Kidney (tissue), 13 donors: ENCODE measurements at regions not wholly inside any gene's neighbourhood (a gene's known extent, or its start where the extent isn't known, plus 50 kb on each side); places are given as distances from the start of the nearest gene placed in this dataset.

Experiments used
- DNase-seq, 5 donors: peaks; one replicate each; pipeline ENCODE4 v3.0.0-alpha.2; 2013 to 2020
- FAIRE-seq: peaks from 2 replicates; lab custom pipeline; 2012; peaks lifted over from hg19 to GRCh38; lab: Jason Lieb, UNC
- H3K27ac ChIP-seq, 2 donors: one replicate each; pipeline ENCODE4 v1.7.0; 2013; ENCODE audit warnings: low read depth in 2 of 2, low read length in 2 of 2, inconsistent platforms in 1 of 2
- H3K27me3 ChIP-seq: one replicate; pipeline ENCODE4 v1.7.1; 2013; ENCODE audit warnings: low read length, inconsistent platforms; ENCODE audit not compliant: control insufficient read depth, insufficient read depth
- H3K36me3 ChIP-seq, 3 donors: one replicate each; pipeline versions ENCODE4 v1.7.0 to v1.7.1; 2013; ENCODE audit warnings: low read length in 3 of 3, control low read depth in 1 of 3, inconsistent platforms in 1 of 3; ENCODE audit not compliant: insufficient read depth in 3 of 3, control insufficient read depth in 2 of 3
- H3K4me1 ChIP-seq, 3 donors: one replicate each; pipeline versions ENCODE4 v1.7.0 to v1.7.1; 2013; ENCODE audit warnings: low read length in 3 of 3, inconsistent platforms in 1 of 3, low read depth in 1 of 3; ENCODE audit not compliant: control insufficient read depth in 2 of 3, insufficient read depth in 2 of 3
- H3K4me3 ChIP-seq, 3 donors: one replicate each; pipeline versions ENCODE4 v1.7.0 to v1.8.1; 2013; ENCODE audit warnings: low read length in 3 of 3, control low read depth in 1 of 3, inconsistent platforms in 1 of 3
- H3K9ac ChIP-seq, 3 donors: one replicate each; pipeline versions ENCODE4 v1.7.0 to v1.7.1; 2013; ENCODE audit warnings: low read length in 3 of 3, control low read depth in 1 of 3, inconsistent platforms in 1 of 3
- H3K9me3 ChIP-seq, 3 donors: one replicate each; pipeline versions ENCODE4 v1.7.0 to v1.7.1; 2013; ENCODE audit warnings: low read length in 3 of 3, control low read depth in 1 of 3, inconsistent platforms in 1 of 3; ENCODE audit not compliant: control insufficient read depth in 2 of 3, insufficient read depth in 1 of 3
- intact Hi-C: fragments of 100-400 bp; cut with DNase I; formaldehyde crosslinking; loops from one replicate; pipeline ENCODE4 v1.11.1; 2022
- TF ChIP-seq, protein P1 (sequence below): IDR thresholded peaks from 3 replicates; pipeline ENCODE4 v1.5.1; 2012; ENCODE audit warnings: mild to moderate bottlenecking, moderate library complexity, borderline replicate concordance; ENCODE audit not compliant: insufficient read depth; ENCODE audit errors: extremely low read depth
- donor health status: control.
- donor health status: control.
- donor health status: control.
- donor health status: control.
- donor health status: control.
- donor health status: DM: yes; HTN: yes; CAD: no.
- donor health status: Normal renal cell carcinoma (clear cell type).

DNA sequence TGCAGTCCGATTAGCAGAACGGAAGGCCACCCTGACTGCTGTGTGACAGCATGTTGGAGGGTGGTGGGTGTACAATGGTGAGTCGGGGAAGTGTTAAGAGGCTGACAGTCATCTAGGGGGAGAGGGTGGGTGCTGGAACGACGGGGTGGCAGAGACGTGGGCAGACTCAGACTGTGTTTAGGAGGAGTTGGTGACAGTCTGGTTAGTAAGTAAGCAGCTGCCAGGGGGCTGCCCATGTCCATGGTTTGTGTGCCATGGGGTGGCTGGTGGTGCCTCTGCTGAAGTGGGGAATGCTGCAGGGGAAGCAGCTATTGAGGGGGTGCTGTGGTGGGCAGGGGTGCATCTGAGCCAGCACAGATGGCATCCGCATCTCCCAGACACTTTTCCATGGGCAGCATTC is 51.3 kb upstream of the BOD1 start:
- peak overlapping the region in 1 of 2 donors; percentile 5 for H3K27ac ChIP-seq

DNA sequence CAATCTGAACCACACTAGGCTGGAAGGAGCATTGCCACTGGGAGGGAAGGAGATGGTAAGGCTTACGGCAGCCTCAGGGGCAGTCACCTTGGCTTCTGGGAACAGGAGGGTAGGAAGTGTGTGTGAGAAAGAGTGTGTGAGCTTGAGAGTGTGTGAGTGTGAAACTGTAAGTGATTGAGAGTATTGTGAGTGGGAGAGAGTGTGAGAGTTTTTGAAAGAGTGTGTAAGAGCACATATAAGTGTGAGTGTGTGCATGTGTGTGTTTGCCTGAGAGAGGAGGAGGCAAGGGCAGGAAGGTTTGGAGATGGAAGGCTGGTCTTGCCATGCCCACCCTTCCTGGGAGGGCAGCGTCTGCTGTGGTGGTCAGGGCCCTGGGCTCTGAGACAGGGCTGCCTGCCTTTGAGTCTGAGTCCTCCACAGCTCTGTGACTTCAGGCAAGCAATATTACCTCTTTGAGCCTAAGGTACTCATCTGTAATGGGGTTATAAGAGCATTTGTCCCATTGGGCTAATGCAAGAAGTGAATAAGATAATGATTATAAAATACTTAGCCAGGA is 51.9 kb upstream of the BOD1 start:
- intact Hi-C loops, result no loop called here
- Histone ChIP-seq H3K9me3 (no peaks in the 10 kb centered on the region), H3K27ac (peak overlapping the region in 1 of 2 donors; percentile 5), H3K27me3 (no peaks in the 10 kb centered on the region), H3K36me3 (no peaks in the 10 kb centered on the region), H3K9ac (no peak overlapping the region), H3K4me1 (peaks cover 2 to 22% (median 15%) of the 10 kb centered on the region in 3 donors), H3K4me3 (no peak overlapping the region)
- peak in 1 of 5 donors; percentile 1 for DNase-seq
- TF ChIP-seq, protein P1, sequence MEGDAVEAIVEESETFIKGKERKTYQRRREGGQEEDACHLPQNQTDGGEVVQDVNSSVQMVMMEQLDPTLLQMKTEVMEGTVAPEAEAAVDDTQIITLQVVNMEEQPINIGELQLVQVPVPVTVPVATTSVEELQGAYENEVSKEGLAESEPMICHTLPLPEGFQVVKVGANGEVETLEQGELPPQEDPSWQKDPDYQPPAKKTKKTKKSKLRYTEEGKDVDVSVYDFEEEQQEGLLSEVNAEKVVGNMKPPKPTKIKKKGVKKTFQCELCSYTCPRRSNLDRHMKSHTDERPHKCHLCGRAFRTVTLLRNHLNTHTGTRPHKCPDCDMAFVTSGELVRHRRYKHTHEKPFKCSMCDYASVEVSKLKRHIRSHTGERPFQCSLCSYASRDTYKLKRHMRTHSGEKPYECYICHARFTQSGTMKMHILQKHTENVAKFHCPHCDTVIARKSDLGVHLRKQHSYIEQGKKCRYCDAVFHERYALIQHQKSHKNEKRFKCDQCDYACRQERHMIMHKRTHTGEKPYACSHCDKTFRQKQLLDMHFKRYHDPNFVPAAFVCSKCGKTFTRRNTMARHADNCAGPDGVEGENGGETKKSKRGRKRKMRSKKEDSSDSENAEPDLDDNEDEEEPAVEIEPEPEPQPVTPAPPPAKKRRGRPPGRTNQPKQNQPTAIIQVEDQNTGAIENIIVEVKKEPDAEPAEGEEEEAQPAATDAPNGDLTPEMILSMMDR, result no peak
- FAIRE-seq, result no peak

More for the DNA sequence above, 51.3 kb upstream of the BOD1 start:
- H3K27me3 ChIP-seq, result no peaks in the 10 kb centered on the region
- H3K4me1 ChIP-seq, result peaks cover 2 to 17% (median 13%) of the 10 kb centered on the region in 3 donors
- H3K9me3 ChIP-seq, result no peaks in the 10 kb centered on the region
- H3K9ac ChIP-seq, result no peak overlapping the region
- intact Hi-C loops, result no loop called here
- no peak for FAIRE-seq
- peak in 1 of 5 donors; percentile 5 for DNase-seq
- H3K36me3 ChIP-seq, result no peaks in the 10 kb centered on the region
- H3K4me3 ChIP-seq, result no peak overlapping the region
- TF ChIP-seq, protein P1, result no peak

DNA sequence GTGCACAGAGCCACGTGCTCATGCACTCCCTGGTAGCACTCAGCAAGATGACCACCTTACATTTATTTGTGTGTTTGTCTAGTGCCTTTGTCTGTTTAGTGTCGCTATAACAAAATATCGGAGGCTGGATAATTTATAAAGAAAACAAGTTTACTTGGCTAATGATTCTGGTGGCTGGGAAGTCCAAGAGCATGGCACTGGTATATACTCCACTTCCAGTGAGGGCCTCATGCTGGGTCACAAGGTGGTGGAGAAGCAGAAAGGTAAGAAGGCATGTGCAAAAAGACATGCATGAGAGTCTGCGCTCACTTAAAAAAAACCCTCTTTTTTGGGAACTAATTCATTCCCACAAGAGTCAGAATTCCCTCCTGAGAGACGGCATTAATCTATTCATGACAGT is 52.5 kb upstream of the BOD1 start:
- Histone ChIP-seq H3K36me3 (no peaks in the 10 kb centered on the region), H3K27ac (no peak overlapping the region), H3K4me3 (no peak overlapping the region), H3K9me3 (no peaks in the 10 kb centered on the region), H3K9ac (no peak overlapping the region), H3K27me3 (no peaks in the 10 kb centered on the region), H3K4me1 (peaks cover 2 to 24% (median 19%) of the 10 kb centered on the region in 3 donors)
- peak in 1 of 5 donors; percentile 3 for DNase-seq
- TF ChIP-seq, protein P1, result no peak
- intact Hi-C loops, result no loop called here
- no peak for FAIRE-seq

DNA sequence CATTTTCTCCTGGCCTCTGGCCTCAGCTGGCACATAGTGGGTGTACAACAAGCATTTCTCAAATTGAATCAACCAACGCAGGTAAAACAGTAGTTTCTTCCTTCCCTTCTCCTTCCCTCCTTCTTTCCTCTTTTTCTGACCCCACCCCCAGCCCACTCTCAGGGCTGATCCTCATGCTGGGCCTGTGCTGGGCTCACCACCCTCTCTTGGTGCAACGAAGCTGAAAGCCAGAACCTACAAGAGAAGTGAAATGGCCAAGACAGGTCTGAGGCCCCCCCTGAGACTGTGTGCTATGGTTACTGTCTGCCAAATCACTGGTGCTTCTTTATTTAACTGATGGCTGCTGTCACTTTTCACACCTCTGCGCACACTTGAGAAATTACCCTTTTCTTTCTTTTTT is 53.0 kb upstream of the BOD1 start:
- FAIRE-seq, result no peak
- Histone ChIP-seq H3K4me1 (peaks cover 2 to 23% (median 18%) of the 10 kb centered on the region in 3 donors), H3K36me3 (no peaks in the 10 kb centered on the region), H3K9ac (no peak overlapping the region), H3K27me3 (no peaks in the 10 kb centered on the region), H3K4me3 (no peak overlapping the region), H3K27ac (no peak overlapping the region), H3K9me3 (no peaks in the 10 kb centered on the region)
- intact Hi-C loops, result no loop called here
- TF ChIP-seq, protein P1, result no peak
- DNase-seq, result peak in 1 of 5 donors; percentile 1
